ENCODE measurements at regions not wholly inside any gene's neighbourhood (a gene's known extent, or its start where the extent isn't known, plus 50 kb on each side); places are given as distances from the start of the nearest gene placed in this dataset.

DNA sequence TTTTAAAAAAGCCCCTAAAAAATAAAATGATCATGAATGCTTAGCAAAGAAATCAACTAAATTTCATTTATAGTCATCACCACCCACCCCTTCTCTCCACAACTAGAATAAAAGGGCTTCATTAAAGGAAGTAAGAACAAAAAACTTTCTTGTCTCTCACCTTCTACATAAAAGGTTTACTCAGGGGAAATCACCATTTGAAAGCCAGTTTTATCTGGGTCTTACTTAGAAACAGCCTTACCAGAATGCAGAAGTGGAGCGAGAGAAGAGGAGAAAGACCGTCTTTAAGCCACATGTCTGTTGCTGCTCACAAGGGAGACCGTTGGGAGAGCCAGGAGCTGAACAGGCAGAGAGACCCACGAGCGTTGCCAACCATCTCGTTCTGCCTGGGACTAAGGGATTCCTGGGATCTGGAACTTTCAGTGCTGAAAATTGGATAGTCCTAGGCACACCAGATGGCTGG, 350.1 kb upstream of the PROK2 start:
- ATAC-seq = no peak
- intact Hi-C loops (cut with DNase I, micrococcal nuclease) = no loop called here
- no peak for DNase-seq

DNA sequence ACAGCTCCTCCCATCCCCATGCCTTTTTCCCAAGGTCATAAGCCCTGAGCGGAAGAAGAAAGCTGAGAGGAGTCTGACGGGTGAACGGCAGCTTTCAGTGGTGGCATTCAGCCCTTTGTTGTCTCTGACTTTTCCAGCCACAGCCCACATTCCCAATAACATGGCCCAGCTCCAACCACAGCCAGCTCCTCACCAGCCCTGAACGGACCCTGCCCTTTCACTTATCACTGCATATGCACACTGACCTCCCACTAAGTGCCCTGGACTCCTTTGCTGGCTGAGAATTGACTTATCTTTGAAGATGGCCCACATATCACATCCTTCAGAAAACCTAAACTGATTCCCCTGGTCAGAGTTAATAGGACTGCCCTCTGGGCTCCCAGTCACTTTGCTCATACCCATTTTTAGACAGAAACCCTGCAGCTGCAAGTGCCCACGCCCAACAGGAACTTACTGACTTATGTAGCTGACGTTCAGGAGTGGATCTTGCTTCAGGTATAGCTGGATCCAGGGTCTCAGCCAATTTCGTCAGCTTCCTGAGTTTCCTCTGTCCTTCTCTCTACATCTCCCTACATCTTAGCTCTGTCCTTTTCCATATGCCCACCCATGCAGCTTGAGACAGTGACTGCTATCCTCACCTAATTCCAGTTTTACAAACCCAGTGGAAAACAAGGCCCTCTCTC, 348.5 kb upstream of the PROK2 start:
- ATAC-seq (no peak), DNase-seq (no peak)
- intact Hi-C loops (cut with DNase I, micrococcal nuclease) = no loop called here

DNA sequence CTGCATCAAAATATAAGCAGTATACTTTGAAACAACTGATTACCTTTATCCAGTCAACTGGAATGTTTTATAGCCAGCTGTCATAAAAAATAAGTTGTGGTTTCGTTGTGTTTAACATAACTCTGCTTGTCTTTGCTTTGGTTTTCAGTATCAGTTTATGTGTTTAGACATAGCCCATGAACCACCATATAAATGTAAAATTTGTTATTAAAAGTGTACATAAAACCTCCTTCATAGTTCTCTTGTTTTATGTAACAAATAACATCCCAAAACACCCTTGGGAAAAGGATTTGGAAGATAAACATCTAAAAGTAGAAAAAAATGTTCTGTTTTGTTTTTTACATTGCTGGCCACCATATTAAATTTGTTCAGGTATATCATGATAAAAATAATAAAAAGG, 347.0 kb upstream of the PROK2 start:
- DNase-seq (no peak), ATAC-seq (no peak)
- intact Hi-C loops (cut with DNase I, micrococcal nuclease) = no loop called here

DNA sequence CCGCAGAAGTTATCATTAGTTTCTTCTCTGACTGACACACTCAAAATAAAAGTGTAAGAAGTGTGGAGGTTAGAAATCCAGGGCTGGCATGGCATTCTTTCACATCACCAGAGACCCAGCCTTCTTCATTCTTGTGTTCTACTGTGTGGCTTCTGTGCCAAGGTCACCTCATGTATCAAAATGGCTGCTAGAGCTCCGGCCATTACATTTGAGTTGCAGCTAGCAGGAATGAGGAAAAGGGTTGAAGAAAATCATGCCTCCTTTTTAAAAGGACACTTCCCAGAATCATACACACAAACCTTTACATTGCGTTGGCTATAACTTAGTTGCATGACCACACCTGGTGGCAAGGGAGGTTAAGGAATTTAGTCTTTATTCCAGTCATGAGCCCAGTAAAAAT, 345.6 kb upstream of the PROK2 start:
- intact Hi-C loops (cut with DNase I, micrococcal nuclease) = no loop called here
- DNase-seq (no peak), ATAC-seq (no peak)

DNA sequence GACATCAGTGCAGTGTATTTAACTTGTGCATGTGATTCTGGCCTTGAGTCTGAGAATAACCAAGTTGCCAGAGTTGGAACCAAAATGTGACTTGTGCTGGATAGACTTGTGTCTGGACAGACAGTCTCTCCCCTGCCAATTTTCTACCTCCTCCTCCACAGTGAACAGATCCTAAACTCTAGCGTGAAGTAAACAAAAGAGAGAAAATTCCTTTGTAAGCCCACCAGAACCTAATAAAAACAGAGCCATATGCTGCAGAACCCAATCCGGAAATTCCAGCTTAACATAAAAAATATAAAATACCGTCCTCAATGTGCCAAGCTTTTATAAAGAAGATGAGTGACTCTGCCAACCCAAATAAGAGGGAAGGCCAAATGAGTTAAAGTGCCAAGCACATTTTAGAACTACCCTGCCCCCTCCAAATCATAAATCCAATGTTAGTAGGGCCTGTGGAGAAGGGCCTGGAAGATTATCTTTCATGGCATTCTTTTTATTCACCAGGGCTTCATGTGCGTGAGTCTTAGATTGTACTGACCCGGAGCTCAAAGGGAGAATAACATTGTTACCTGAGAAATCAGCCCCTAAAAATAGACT, 344.6 kb upstream of the PROK2 start:
- intact Hi-C loops (cut with DNase I, micrococcal nuclease) = no loop called here
- ATAC-seq = no peak

DNA sequence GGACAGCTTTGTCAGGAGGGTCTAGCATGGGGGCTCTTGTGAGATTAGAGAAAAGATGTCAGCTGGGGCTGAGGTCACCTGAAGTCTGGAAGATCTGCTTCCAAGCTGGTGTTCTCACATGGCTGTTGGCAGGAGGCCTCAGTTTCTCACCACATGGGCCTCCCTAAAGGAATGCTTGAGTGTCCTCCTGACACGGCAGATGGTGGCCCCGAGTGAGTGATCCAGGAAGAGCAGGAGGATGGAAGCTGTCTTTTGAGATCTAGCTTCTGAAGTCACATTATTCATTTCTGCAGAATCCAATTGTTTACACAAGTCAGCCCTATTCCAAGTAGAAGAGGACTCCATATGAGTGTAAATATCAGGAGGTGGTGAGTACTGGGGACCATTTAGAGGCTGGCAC, 344.0 kb upstream of the PROK2 start:
- intact Hi-C loops (cut with DNase I, micrococcal nuclease) = no loop called here
- DNase-seq (no peak), ATAC-seq (no peak)

More for the DNA sequence above, 344.6 kb upstream of the PROK2 start:
- DNase-seq = no peak

DNA sequence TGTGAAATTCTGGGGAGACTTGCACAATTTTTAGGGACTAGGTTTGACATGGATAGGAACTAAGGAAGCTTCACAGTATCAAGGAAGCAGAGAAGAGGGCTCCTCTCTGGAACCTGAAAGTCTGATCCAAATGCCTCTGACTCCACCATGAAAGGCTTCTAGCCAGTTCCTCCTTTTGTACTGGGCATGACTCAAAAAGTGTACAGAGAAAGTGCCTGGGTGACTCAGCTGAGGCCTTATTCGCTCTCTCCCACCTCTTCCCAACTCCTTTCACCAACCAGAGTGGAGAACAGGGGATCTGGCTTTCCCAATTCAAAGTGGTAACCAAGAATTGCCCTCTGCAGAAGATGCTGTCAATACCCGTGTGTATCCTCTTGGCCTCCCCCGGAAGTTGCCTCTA, 342.9 kb upstream of the PROK2 start:
- ATAC-seq = no peak
- intact Hi-C loops (cut with DNase I, micrococcal nuclease) = no loop called here
- DNase-seq = no peak

DNA sequence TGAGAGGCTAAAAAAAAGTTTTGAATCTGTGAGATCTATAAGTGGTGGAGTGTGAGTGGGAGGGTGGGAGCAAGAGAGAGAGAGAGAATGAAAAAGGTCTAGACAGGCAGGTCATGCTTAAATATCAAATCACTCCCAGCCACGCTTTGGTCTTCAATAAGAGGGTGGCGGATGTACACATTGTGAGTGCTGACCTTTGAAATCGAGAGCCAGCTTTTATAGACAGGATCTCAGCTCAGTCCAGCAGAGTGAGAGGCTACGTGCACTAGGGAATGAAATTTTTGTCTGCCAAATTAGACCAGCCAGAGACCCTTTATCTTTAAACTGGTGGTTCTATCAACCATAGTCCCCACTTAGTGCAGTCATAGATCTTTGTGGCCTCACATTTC, 342.3 kb upstream of the PROK2 start:
- intact Hi-C loops (cut with DNase I, micrococcal nuclease) = no loop called here
- ATAC-seq (peak; percentile 42), DNase-seq (no peak)

DNA sequence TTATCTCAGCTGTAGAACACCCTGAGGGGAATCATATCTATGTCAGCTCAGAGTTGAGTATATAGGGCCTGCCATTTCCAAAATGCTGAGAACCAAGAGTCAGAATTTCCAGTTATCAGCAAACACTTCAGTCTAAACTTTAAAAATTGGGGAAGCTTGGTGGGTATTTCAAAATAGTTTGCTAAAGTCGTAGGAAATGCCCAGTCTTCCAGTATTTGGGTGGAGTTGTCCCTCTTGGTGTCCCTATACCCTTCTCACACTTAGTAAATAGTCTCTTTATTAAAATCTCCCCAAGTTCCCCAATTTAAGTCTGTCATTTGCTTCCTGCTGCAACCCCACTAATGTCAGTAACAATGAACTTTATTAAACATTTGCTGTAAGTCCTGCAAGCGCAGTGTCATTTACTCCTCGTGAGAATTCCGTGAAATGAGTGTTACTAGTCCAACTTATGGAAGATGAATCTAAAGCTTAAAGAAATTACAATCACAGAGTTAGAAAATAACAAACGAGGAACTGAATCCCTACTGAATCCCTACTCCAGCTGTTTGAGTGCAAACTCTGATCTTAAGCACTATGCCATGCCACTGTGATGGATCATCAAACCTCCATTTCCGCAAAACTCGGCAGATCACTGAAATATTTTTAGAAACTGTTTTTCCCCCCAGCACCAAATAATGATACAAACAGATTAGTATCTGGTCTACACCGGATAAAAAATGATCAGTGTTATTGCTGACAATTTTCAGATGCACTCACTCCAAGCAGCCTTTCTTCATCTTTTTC, 341.7 kb upstream of the PROK2 start:
- intact Hi-C loops (cut with DNase I, micrococcal nuclease) = no loop called here
- ATAC-seq (no peak), DNase-seq (no peak)

DNA sequence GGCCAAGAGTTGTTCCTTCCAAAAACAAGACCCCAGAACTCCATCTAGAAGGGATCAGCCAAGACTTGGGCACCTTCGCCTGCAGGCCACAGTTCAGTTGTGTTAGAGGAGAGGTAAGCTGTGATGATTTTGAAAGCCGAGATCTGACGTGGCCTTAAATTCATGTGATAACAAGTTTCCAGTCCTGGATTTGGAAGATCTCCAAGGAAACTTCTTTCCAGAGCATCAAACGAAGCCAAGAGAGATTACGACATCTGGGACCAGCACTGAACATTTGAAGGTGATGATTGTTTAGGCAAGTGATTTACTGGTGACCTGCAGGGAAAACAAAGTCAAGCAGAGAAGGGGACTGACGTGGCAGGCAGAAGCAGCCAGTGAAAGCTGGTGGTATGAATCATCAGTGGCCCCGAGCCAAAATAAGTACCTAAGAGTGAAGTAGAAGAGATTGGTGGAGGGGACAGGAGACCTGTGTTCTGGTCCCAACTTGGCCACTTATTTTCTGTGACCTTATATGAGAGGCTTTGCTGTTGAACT, 339.0 kb upstream of the PROK2 start:
- DNase-seq = no peak
- ATAC-seq = peak; percentile 18
- intact Hi-C loops (cut with DNase I, micrococcal nuclease) = no loop called here

DNA sequence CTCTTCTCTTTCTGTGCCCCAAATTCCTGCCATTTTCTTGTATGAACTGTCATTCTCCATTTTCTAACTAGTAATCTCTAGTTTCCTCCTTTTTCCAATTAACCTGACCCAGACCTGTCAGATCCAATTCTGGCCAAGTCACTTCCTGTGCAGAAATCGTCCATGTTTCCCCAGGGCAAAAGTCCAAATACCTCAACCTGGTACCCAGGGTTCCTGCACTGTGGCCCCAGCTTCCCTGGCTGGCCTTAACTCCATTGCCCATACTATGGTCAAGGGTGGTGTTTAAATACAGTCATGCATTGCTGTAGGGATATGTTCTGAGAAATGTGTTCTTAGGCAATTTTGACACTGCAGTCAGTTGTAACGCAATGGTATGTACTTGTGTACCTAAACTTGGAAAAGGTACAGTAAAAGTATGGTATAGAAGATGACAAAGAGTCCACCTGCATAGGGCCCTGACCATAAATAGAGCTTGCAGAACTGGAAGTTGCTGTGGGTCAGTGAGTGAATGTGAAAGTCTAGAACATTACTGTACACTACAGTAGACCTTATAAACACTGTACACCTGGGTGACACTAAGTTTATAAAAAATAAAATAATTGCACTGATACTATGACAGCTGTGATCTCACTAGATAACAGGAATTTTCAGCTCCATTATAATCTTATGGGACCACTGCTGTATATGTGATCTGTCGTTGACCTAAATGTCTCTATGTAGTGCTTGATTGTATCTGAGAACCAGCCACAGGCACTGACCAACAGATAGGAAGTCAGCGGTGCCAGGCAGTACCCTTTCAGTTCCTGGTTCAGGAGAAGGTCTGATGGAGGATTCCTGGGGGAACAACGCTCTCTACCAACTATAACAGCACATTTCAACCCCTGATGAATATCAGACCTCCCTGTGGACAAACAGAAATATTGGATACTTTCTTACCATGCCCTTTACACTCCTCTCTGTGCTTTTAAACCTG, 336.1 kb upstream of the PROK2 start:
- DNase-seq = no peak

DNA sequence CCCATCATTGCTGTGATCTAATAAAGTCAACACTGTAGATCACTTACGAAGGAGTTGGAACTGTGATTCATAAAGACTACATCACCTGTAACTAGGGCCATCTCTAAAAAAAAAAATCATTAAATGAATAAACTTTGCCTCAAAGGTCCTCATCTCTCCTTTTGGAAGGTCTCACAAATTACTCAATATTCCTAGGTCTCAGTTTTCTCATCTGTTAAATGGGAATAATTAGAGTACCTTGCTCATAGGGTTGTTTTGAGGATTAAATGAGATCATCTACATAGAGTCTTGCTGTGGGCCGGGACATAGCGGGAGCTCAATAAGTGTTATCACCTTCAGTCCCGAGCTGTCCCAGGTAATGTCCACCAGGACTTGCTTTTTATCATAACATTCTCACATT, 335.1 kb upstream of the PROK2 start:
- intact Hi-C loops (cut with DNase I, micrococcal nuclease) = no loop called here
- no peak for ATAC-seq

More for the DNA sequence above, 336.1 kb upstream of the PROK2 start:
- intact Hi-C loops (cut with DNase I, micrococcal nuclease) = no loop called here
- ATAC-seq = no peak

DNA sequence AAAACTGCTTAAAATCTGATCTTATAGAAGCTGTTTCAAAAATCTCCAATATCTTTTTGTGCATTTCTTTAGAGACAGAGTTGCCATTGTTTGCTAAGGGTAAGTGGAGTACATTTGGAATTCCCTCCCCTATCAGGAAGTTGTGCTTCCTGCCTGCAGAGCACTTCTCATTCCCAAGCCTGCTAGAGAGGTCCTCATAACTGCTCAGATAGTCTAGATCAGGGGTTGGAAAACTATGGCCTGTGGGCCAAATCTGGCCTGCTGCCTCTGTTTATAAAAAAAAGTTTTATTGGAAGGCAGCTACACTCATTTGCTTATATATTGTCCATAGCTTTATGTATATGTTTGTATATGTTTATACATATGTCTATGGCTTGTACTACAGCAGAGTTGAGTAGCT, 333.7 kb upstream of the PROK2 start:
- ATAC-seq = no peak
- DNase-seq = no peak
- intact Hi-C loops (cut with DNase I, micrococcal nuclease) = no loop called here

More for the DNA sequence above, 335.1 kb upstream of the PROK2 start:
- no peak for DNase-seq

DNA sequence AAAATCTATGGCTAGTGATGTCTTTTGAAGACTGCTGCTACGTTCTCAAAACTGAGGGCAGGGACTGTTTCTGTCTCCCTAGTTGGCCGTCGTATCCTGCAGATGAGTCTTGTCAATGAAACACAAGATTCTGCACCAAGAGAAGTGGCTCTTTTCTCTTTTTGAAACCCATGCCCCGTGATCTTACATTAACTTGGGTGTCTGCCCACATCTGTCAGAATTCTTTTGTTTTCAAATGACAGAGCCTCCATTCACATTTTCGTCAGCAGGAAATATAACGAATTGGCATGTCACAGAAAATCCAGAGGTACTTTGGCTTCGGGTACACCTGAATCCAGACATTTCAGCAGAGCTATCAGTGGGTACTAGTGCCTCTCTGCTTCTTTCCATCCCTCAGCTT, 331.3 kb upstream of the PROK2 start:
- ATAC-seq = no peak
- intact Hi-C loops (cut with DNase I, micrococcal nuclease) = no loop called here
- no peak for DNase-seq

DNA sequence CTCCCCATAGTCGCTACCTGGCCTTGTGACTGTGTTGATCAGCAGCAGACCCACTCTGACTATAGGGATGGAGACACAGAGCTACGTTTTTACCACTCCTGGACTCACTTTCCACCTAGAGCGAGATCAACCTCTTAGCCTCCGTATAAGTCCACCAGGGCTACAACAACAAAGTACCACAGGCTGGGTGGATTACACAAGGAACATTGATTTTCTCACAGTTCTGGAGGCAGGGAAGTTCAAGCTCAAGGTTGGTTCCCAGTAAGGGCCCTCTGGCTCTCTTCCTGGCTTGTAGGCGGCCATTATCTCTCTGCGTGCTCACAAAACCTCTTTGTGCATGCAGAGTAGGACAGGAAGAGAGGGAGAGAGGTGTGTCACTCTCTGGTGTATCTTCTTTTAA, 330.4 kb upstream of the PROK2 start:
- no peak for ATAC-seq
- intact Hi-C loops (cut with DNase I, micrococcal nuclease) = no loop called here
- DNase-seq = no peak

DNA sequence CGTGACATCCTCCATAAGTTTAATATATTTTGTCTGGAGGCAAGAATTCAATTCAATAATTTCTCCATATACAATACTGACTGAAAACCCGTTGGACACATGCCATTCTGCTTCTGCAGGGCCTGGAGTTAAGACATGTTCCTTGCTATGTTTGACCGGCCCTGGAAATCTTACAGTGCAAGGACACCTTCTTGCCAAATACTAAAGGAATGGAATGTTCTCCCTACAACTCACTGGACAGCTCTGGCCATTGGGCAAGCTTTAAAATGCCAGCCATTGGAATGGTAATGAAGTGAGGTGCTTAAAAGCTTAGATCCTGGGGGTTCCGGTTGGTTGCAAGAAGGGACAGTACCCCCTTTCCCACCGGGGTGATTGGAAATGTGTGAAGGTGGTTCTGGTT, 329.8 kb upstream of the PROK2 start:
- ATAC-seq = no peak
- no peak for DNase-seq
- intact Hi-C loops (cut with DNase I, micrococcal nuclease) = no loop called here

DNA sequence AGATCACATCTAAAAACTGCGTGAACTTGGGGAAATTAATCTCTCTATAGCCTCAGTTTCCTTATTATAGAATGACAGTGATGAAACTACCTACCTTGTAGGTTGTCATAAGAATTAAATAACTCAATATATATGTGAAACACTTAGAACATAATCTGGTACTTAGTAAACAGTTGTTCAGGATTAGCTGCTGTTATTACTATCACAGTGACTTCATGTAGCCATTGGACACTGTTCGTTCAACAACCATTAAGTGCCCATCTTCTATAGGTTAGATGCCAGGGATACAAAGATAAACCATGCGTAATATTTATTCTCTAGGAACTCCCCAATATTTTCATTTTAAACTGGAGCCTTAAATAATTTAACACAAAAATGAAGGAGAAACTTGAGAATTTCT, 329.0 kb upstream of the PROK2 start:
- intact Hi-C loops (cut with DNase I, micrococcal nuclease) = no loop called here
- ATAC-seq (no peak), DNase-seq (no peak)

DNA sequence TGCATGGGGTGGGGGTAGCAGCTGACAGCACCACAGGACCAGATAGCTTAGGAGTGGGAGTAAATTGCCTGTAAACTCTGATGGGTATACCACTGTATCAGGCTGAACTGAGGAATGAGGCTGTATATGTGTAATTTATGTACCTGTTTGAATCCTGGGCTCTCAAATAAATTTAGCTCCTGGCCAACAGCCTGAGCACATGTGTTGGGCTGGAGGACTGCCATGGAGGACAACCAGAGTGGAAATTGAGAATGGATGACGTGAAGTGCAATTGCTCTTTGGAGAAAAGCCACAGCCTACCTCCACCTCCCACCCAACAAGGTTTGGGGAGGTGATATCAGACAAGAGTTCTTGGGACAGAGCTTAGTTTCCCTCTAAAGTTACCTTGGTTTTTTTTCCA, 328.6 kb upstream of the PROK2 start:
- no peak for ATAC-seq
- intact Hi-C loops (cut with DNase I, micrococcal nuclease) = no loop called here
- DNase-seq = no peak

DNA sequence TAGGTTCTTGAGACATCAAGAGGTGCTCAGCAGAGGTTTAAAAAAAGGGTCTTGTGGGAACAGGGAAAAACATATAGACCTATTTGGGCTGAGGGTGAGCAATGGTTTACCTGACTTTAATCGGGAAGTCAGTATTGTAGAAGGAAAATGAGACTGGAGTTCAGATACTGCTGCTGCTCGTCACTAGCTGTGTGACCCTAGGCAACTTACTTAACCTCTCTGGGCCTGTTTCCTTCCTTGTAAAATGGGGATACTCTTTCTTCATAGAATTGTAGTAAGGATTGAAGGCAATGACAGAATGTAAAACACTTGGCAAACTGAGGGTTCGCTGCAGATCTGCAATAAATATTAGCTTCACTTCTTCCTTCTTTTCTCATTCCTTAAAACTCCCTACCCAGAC, 327.5 kb upstream of the PROK2 start:
- intact Hi-C loops (cut with DNase I, micrococcal nuclease) = no loop called here
- DNase-seq (no peak), ATAC-seq (no peak)

Measured in left colon (tissue), 2 donors.